ENCODE measurements at regions not wholly inside any gene's neighbourhood (a gene's known extent, or its start where the extent isn't known, plus 50 kb on each side); places are given as distances from the start of the nearest gene placed in this dataset.
"Not testable (repeated sequence)": the region's sequence is repeated elsewhere in the genome, so short reads cannot be mapped to it uniquely, and the experiment has no call there.

GRCh38 chr9:31683116-31683515, 701.3 kb upstream of the ACO1 start:
- DNase-seq (ENCODE audit: insufficient read length, low spot score) (no peak), FAIRE-seq (no peak)

- DNase-seq (ENCODE audit: insufficient read length, low spot score): no peak
- no peak for FAIRE-seq
These were observed 686.5 kb upstream of the ACO1 start for GRCh38 chr9:31697956-31698355.

- FAIRE-seq: no peak
- DNase-seq (ENCODE audit: insufficient read length, low spot score): no peak
These were observed 684.6 kb upstream of the ACO1 start for GRCh38 chr9:31699836-31700235.

GRCh38 chr9:31700252-31701045, 684.0 kb upstream of the ACO1 start:
- DNase-seq (ENCODE audit: insufficient read length, low spot score) (no peak), FAIRE-seq (no peak)

- FAIRE-seq (no peak), DNase-seq (ENCODE audit: insufficient read length, low spot score) (no peak)
These were observed 681.5 kb upstream of the ACO1 start for GRCh38 chr9:31702957-31703356.

GRCh38 chr9:31715250-31715649, 669.2 kb upstream of the ACO1 start:
- FAIRE-seq: no peak
- DNase-seq (ENCODE audit: insufficient read length, low spot score): no peak

GRCh38 chr9:31719262-31719661, 665.2 kb upstream of the ACO1 start:
- no peak for FAIRE-seq
- no peak for DNase-seq (ENCODE audit: insufficient read length, low spot score)

GRCh38 chr9:31730398-31730797, 654.0 kb upstream of the ACO1 start:
- no peak for DNase-seq (ENCODE audit: insufficient read length, low spot score)
- no peak for FAIRE-seq

GRCh38 chr9:31733166-31733565, 651.3 kb upstream of the ACO1 start:
- DNase-seq (ENCODE audit: insufficient read length, low spot score) (no peak), FAIRE-seq (no peak)

GRCh38 chr9:31736581-31737179, 647.8 kb upstream of the ACO1 start:
- DNase-seq (ENCODE audit: insufficient read length, low spot score): no peak
- no peak for FAIRE-seq

GRCh38 chr9:31740705-31741104, 643.7 kb upstream of the ACO1 start:
- DNase-seq (ENCODE audit: insufficient read length, low spot score) (no peak), FAIRE-seq (no peak)

- DNase-seq (ENCODE audit: insufficient read length, low spot score) (no peak), FAIRE-seq (no peak)
These were observed 639.9 kb upstream of the ACO1 start for GRCh38 chr9:31744589-31744988.

GRCh38 chr9:31745468-31745867, 639.0 kb upstream of the ACO1 start:
- no peak for FAIRE-seq
- DNase-seq (ENCODE audit: insufficient read length, low spot score): no peak

GRCh38 chr9:31745886-31746285, 638.6 kb upstream of the ACO1 start:
- FAIRE-seq (no peak), DNase-seq (ENCODE audit: insufficient read length, low spot score) (no peak)

GRCh38 chr9:31753756-31754155, 630.7 kb upstream of the ACO1 start:
- FAIRE-seq: no peak
- no peak for DNase-seq (ENCODE audit: insufficient read length, low spot score)

GRCh38 chr9:31759703-31760102, 624.7 kb upstream of the ACO1 start:
- DNase-seq (ENCODE audit: insufficient read length, low spot score) (no peak), FAIRE-seq (no peak)

- not testable (repeated sequence) for DNase-seq (ENCODE audit: insufficient read length, low spot score); FAIRE-seq
These were observed 610.4 kb upstream of the ACO1 start for GRCh38 chr9:31774021-31774420.

- FAIRE-seq (no peak), DNase-seq (ENCODE audit: insufficient read length, low spot score) (no peak)
These were observed 609.9 kb upstream of the ACO1 start for GRCh38 chr9:31774571-31774970.

GRCh38 chr9:31776471-31776870, 608.0 kb upstream of the ACO1 start:
- DNase-seq (ENCODE audit: insufficient read length, low spot score) (no peak), FAIRE-seq (no peak)

GRCh38 chr9:31783491-31783890, 601.0 kb upstream of the ACO1 start:
- FAIRE-seq (no peak), DNase-seq (ENCODE audit: insufficient read length, low spot score) (no peak)

GRCh38 chr9:31790720-31791119, 593.7 kb upstream of the ACO1 start:
- no peak for DNase-seq (ENCODE audit: insufficient read length, low spot score)
- FAIRE-seq: no peak

- no peak for DNase-seq (ENCODE audit: insufficient read length, low spot score)
- FAIRE-seq: peak; percentile 81
These were observed 584.4 kb upstream of the ACO1 start for GRCh38 chr9:31799953-31800609.
